Fibroblast of peridontal ligament (primary cell): ENCODE measurements at regions not wholly inside any gene's neighbourhood (a gene's known extent, or its start where the extent isn't known, plus 50 kb on each side); places are given as distances from the start of the nearest gene placed in this dataset.
"Not testable (repeated sequence)": the region's sequence is repeated elsewhere in the genome, so short reads cannot be mapped to it uniquely, and the experiment has no call there.

Experiments
- DNase-seq: peaks from one replicate; pipeline ENCODE4 v3.0.0-alpha.2; 2010; ENCODE audit errors: extremely low read depth

- DNase-seq = no peak
These were observed 91.2 kb downstream of the RCHY1 start for GRCh38 chr4:75422998-75423397.

GRCh38 chr4:75412746-75413145 is 101.5 kb downstream of the RCHY1 start:
- DNase-seq = no peak

- DNase-seq = no peak
These were observed 115.7 kb downstream of the RCHY1 start for GRCh38 chr4:75398501-75398900.

- DNase-seq = no peak
These were observed 122.6 kb downstream of the RCHY1 start for GRCh38 chr4:75391489-75392166.

GRCh38 chr4:75386426-75386825 is 127.8 kb downstream of the RCHY1 start:
- DNase-seq = not testable (repeated sequence)

GRCh38 chr4:75385106-75385505 is 129.1 kb downstream of the RCHY1 start:
- no peak for DNase-seq

GRCh38 chr4:75376543-75376942 is 137.7 kb downstream of the RCHY1 start:
- no peak for DNase-seq

- no peak for DNase-seq
These were observed 142.3 kb downstream of the RCHY1 start for GRCh38 chr4:75371915-75372314.

GRCh38 chr4:75370576-75370975 is 143.6 kb downstream of the RCHY1 start:
- DNase-seq = no peak

GRCh38 chr4:75345423-75345822 is 168.8 kb downstream of the RCHY1 start:
- DNase-seq = peak; percentile 54

- DNase-seq = peak; percentile 74
These were observed 169.3 kb downstream of the RCHY1 start for GRCh38 chr4:75344915-75345314.

GRCh38 chr4:75343333-75343732 is 170.9 kb downstream of the RCHY1 start:
- DNase-seq = no peak

GRCh38 chr4:75340561-75340960 is 173.6 kb downstream of the RCHY1 start:
- DNase-seq = no peak

GRCh38 chr4:75338352-75338880 is 175.8 kb downstream of the RCHY1 start:
- DNase-seq = no peak

- DNase-seq = no peak
These were observed 186.2 kb downstream of the RCHY1 start for GRCh38 chr4:75327804-75328512.

GRCh38 chr4:75325318-75325979 is 188.8 kb downstream of the RCHY1 start:
- no peak for DNase-seq

- DNase-seq = no peak
These were observed 192.7 kb downstream of the RCHY1 start for GRCh38 chr4:75321484-75321883.

GRCh38 chr4:75317641-75318040 is 196.6 kb downstream of the RCHY1 start:
- DNase-seq = not testable (repeated sequence)

- no peak for DNase-seq
These were observed 206.2 kb downstream of the RCHY1 start for GRCh38 chr4:75308049-75308448.

GRCh38 chr4:75306506-75306905 is 207.7 kb downstream of the RCHY1 start:
- no peak for DNase-seq

GRCh38 chr4:75302648-75303047 is 211.6 kb downstream of the RCHY1 start:
- no peak for DNase-seq

GRCh38 chr4:75289914-75290582 is 224.2 kb downstream of the RCHY1 start:
- DNase-seq = peak; percentile 2
